GM12878 (cell line): ENCODE measurements at regions not wholly inside any gene's neighbourhood (a gene's known extent, or its start where the extent isn't known, plus 50 kb on each side); places are given as distances from the start of the nearest gene placed in this dataset.

ENCODE experiments used
- ATF3 ChIP-seq: IDR thresholded peaks from 2 replicates; pipeline ENCODE4 v1.6.1; 2011; ENCODE audit warnings: low read depth, mild to moderate bottlenecking, low read length, moderate library complexity, borderline replicate concordance; ENCODE audit errors: extremely low read depth
- CHD4 ChIP-seq: fragments of 200-600 bp; sonication (generic); IDR thresholded peaks from 2 replicates; pipeline ENCODE4 v1.6.1; 2016; ENCODE audit warnings: mild to moderate bottlenecking
- POLR2A ChIP-seq: IDR thresholded peaks from 2 replicates; pipeline ENCODE4 v1.6.1; 2011; ENCODE audit warnings: low read depth, mild to moderate bottlenecking, low read length
- POLR2AphosphoS5 ChIP-seq: IDR thresholded peaks from 2 replicates; pipeline ENCODE4 v1.6.1; 2011; ENCODE audit warnings: mild to moderate bottlenecking, low read length, inconsistent platforms

- TF ChIP-seq ATF3 (no peak), POLR2AphosphoS5 (no peak), CHD4 (no peak), POLR2A (no peak)
These were observed 87.2 kb upstream of the KCNMA1 start for GRCh38 chr10:77724820-77725219.
